DMS79 (cell line): ENCODE measurements at regions not wholly inside any gene's neighbourhood (a gene's known extent, or its start where the extent isn't known, plus 50 kb on each side); places are given as distances from the start of the nearest gene placed in this dataset.
A peak's percentile ranks its signal among the peaks of the same experiment; 100 is the strongest.

ENCODE experiments used
- DNase-seq: peaks from one replicate; lab custom pipeline; 2025; lab: John Stamatoyannopoulos, UW

DNA sequence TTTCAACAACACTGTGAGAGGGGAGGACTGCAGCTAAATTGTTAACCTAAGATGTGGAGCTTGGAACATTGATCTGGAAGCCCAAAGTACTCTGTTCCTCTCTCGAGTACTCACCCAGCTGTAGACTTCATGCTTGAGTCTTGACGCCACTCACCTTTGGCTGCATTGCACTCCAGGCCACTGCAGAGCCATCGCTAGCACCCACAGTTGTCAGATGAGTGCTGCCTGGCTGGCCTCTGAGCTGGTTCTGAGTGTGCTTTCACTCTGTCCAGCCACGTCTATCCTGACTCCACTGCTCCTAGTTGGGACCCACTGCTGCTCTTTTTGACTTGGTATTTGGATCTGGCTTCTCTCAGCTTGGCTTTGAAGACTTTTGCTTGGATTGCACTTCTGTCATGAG, 552.1 kb downstream of the DCDC2C start:
- DNase-seq, result no peak

DNA sequence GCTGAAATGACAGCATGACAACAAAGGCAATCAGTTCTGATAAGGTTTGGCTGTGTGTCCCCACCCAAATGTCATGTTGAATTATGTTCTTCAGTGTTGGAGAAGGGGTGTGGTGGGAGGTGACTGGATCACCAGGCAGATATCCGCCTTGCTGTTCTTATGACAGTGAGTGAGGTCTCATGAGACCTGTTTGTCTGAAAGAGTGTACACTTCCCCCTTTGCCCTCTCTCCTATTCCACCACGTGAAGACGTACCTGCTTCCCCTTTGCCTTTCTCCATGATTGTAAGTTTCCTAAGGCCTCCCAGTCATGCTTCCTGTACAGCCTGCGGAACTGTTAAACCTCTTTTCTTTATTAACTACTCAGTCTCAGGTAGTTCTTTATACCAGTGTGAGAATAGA, 553.0 kb downstream of the DCDC2C start:
- no peak for DNase-seq

DNA sequence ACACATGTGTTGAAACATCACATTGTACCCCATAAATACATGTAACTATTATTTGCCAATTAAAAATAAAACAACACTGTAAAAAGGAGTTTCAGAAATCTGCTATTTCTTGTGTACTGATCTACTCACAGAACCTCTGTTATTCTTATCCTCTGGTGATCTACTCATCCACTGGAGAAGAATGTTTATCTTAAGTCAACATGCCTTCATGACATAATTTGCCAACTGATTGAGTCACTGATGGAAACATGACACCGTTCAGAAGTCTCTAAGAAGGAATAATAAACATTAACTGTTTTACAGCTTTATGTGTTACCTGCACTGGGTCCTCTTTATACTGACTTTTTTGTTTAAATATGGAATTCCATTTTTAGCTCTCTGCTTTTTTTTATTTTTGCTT, 555.2 kb downstream of the DCDC2C start:
- DNase-seq, result no peak

DNA sequence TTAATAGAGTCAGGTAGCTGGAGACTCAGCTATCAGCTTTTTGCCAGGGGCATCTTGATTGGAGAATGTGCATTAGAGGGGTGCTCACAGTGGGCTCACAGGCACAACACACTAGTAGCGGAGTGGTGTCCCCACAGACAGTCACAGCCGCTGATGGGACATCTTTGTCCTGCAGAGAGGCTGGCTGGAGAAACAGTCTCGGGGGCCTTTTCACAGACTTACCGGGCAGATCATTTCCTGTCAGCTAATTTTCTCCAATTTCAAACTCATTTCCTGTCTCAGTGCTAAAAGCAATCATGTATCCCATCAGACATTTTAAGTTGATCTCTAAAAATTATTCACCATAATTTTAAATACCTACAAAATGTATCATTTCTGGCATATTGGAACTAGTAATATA, 562.6 kb downstream of the DCDC2C start:
- DNase-seq, result no peak

DNA sequence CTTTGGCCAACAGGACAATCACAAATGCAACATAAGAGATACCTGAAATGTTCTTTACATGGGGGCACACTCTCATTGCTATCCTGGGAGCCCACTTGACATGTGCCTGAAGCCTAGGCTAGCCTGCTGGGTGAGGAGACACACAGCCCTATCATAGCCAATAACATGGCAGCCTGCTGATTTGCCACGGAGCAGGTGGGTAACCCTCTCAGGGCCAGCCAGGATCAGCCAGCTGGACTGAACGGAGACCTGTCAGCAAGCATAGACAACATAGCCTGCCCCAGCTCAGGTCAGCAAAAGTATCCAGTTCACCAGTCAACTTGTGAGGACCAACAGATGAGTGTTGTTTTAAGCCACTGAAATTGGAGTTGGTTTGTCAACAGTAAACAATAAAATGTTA, 566.5 kb downstream of the DCDC2C start:
- DNase-seq, result no peak

DNA sequence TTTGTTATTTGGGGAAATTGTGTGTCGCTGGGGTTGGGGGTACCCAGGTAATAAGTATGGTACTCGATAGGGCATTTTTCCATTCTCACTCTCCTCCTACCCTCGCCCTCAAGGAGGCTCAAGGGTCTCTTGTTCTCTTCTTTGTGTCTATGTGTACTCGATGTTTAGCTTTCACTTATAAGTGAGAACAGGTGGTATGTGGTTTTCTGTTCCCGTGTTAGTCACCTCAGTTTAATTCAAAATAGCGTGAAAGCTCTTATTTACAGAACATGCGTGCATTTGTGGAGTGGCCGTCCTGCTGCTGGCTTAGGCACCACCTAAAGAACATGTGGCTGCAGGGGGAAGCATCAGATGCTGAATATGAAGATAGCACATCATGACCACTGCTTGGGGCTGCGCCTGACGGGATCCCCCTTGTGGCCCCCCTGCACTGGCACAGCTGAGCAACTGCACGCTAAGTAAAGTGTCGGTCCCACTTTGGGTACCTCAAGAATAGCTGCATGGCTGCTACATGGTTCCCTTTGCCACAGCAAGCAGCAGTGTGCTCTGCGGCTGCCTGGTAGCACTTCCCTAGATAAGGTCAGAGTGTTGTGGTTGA, 569.0 kb downstream of the DCDC2C start:
- peak; percentile 96 for DNase-seq

DNA sequence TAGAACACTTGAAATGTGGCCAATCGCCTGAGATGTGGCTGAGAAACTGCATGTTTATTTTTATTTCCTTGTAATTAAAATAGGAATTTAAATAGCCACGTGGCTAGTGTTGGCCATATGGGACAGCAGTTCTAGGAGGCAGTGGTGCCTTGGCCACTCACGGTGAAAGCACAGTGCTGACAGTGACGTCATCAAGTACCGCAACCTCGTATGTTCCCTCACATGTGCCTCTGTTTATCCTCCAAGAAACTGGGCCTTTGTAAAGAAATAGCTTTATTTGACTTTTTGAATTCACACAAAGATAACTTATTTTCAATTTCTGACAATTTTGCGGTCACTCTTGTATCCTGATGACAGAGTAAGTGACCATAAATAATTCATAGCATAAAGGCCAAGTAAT, 575.0 kb downstream of the DCDC2C start:
- DNase-seq, result no peak

DNA sequence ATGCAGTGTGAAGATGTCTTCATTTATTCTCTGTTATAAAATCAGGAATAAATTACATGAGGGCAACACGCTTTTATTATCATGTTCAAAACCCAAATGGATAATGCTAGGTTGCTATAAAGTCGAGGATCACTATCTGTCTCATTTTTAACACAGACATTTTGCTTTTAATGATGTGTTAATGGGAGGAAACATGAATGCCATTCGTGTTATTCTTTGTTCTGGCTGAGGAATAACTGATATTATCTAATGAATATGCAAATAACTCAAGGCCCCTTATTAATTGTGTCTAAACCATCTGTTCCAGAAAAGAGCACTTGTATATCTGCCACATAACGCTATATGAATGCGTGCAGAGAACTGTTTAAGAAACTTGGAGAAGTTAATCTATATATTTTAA, 576.1 kb downstream of the DCDC2C start:
- no peak for DNase-seq

DNA sequence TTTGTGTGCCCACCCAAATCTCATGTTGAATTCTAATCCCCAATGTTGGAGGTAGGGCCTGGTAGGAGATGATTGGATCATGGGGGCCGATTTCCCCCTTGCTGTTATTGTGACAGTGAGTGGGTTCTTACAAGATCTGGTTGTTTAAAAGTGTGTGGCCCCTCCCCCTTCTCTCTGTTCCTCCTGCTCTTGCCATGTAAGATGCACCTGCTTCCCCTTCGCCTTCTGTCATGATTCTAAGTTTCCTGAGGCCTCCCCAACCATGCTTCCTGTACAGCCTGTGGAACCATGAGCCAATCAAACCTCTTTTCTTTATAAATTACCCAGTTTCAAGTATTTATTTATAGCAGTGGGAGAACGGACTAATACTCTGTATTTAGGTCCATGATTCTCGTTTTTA, 588.1 kb downstream of the DCDC2C start:
- DNase-seq, result no peak

DNA sequence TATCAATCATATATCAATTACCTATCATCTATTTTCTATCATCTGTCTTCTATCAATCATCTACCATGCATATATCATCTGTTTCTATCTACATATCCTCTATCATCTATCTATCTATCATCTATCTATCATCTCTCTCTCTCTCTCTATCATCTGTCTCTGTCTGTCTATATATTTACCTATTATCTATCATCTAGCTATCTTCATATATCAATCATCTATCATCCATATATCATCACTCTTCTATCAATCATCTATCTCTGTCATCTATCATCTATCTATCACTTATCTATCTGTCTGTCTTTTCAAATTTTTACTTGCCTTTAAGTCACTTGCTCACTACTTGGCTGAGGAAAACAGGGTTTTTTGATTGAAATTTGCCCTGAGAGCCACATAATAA, 592.3 kb downstream of the DCDC2C start:
- DNase-seq, result no peak

DNA sequence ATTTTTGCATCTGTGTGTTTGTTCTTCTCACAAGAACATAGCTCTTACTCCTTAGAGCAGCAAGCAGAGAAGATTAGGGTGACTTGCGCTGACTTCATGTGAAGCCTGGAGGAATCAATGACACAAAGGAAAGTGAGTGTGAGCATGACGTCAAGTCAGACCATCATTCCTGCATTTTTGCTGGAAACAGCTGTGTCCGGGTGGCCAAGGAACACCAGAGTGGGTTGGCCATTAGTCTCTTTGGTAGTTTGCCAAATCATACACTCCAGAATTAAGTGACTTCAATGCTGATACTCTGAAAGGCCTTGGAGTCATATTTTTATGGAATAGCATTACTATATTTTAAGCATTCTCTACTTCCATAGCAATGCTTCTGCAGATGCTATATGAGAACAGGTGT, 597.2 kb downstream of the DCDC2C start:
- DNase-seq, result no peak

DNA sequence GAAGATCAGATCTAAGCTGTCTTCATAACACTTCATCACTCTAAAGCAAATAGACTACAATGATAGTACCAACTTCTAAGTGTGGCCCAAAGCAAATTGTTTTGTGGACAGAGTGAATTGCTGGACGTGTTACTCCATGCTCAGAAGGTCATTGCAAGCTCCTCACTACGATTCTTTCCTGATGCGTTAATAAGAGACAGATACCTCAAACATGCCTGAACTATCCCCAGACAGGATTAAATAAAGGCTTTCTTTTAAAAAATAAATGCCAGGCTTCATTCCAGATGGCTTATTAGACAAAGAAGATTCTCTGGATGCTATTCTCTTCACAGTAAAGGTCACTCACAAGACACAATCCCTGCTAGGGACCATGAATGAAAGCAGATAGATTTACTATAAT, 621.2 kb downstream of the DCDC2C start:
- DNase-seq, result no peak

DNA sequence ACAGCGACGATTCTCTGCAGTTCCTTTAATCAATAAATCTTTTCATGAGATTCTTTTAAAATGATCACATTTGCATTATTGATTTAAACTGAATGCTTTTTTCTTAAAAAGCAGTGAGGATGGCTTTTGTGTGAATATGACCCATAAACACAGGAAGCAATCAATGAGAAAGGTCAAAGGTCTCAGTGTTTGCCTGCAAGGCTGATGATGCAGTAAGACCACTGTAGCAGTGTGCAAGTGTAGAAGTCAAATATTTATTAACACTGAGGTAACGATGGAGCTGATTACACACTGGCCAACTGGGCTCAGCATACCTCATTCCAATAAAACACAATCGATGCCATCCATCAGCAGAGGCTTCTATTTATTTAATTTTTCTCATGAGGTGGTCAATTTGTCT, 633.5 kb downstream of the DCDC2C start:
- DNase-seq, result no peak

DNA sequence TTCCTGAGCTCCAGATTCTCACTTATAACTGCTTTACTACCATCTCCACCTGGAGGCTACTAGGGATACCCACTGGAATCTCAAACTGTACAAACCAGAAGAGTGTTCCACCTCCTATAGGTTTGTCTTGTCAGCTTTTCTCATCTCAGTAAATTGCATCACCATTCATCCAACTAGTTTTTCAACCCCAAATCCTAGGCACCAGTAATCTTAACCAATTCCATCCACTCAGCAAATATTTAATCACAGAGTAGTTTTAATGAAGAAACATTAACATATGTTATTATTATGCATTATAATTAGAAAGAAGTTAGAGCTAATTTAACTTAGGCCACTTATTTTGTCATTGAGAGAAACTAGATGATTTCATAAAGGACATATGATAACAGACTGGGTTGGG, 635.0 kb downstream of the DCDC2C start:
- no peak for DNase-seq

DNA sequence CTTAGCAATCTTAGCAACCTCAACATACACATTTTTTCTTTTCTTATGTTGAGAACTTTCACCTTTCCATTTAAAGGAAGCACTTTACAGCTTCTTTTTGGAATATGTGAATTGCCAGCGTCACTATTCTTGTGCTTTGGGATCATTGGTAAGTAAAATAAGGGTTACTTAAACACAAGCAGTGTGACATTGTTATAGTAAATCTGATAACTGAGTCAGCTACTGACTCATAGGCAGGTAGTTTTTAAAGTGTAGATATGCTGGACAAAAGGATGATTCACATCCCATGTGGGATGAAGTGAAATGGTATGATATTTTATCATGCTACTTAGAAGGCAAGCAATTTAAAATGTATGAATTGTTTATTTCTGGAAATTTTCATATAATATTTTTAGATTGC, 637.2 kb downstream of the DCDC2C start:
- DNase-seq, result no peak

DNA sequence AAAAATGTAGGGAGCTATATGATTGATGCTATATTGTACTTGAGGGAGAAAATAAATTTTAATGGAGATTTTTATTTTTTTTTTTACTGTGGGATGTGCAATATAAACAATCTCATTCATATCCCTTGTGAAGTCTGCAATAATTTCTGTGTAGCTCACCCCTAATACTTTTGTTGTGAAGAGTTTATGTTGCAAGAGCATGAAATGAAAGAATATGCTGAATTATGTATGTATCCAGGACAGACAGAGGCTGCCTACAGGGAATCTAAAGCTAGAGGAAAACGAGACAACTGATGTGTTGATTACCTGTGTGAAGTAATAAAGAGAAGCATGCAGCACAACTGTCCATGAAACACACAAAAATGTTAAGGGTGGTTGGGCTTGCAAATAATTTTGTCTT, 643.3 kb downstream of the DCDC2C start:
- no peak for DNase-seq

DNA sequence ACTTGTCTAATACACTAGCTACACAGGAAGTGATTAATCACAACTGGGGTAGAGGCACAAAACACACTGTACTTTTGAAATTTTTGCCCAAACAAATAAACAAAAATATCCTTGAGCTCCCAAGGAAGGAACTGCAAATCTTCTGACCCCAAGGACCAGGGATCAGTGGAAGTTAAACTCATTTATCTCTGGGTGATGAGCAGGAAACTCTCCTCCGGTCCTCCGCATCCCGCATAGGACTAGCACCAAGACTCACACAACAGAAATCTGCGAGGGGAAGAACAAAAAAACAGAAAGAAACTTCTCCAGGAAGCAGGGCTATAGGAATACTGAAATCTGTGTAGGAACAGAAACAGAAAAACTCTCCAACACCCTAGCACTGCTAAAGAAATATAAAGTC, 650.3 kb downstream of the DCDC2C start:
- no peak for DNase-seq

DNA sequence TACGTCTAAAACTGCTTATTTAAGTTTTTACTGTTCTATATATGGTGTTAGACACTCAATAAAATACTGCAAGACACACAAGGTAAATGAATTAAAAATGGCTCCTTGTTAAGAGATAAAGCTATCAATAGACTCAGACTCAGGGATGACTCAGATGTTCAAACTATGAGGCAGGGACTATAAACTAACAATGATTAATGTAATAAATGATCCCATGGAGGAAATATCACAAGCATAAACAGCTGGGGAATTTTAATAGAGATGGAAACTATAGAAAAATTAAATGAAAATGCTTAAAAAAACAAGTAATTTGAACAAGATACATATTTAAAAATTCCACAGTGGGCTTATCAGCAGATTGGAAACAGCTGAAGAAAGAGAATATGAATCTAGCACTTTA, 650.8 kb downstream of the DCDC2C start:
- no peak for DNase-seq

DNA sequence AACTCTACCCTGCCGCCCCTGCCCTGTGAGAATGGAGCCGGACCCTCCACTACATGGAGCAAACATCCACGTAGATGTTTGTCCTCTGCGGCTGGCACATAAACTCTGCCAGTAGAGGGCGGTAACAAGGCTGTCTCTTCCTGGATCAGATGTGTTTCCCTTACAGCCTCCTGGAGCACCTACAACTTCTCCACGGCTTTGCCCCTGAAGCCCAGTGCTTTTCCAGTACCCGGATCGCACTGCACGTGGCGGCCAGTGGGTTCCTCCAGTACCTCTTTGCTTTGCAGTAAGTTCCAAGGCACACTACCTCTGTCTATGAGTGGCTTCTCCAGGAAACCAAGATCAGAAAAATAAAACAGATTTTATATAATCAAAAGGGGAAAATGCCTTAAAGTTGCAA, 651.3 kb downstream of the DCDC2C start:
- no peak for DNase-seq

DNA sequence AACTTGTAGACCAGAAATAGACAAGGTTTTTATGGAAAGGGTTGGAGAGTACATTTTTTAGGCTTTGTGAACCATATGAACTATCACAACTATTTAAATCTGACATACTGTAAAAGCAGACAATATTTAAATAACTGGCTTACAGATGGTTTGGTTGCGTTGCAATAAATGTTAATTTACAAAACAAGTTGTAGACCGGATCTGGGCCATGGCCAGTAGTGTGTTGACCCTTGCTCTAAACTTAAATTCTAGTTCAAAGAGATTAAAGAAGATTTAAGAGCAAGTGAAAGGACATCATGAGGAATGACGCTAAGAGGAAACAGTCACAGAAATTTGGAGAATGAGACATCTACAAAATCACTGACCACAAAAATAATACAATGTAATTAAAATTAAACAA, 652.7 kb downstream of the DCDC2C start:
- DNase-seq, result no peak

DNA sequence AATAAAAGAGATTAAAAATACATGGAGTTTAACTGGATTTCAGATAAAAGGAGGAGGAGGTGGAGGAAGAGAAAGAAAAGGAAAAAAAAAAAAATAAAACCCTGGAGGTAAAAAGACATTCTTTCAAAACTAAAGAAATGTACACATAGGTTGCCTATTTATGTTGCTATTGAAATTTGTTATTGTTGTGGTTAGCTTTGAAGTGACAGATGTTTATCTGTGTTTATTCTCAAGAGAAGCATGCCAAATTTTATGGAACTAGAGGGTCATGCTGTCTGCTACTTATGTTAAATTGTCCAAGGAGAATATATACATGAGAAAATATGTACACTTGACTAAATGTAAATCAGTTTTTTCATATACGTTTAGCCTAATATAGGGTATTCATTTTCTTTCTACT, 653.2 kb downstream of the DCDC2C start:
- DNase-seq, result no peak

DNA sequence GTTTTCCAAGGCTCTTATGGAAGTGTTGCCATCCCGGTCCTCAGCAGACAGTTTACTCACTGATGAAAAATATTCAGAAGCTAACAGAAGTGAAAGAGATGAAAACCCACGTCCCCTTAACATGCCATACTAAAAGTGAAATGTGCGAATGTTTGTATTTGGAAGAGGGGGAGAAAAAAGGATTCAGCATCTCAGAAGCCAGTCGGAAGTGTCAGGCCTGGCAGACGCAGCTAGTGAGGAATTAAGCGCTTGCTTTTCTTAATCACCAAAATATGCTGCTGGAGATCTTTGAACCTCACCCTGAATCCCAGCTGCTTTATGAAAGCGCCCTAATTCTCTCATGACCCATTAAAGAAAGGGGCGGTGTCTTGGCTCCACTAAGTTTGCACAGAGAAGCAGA, 653.7 kb downstream of the DCDC2C start:
- no peak for DNase-seq

DNA sequence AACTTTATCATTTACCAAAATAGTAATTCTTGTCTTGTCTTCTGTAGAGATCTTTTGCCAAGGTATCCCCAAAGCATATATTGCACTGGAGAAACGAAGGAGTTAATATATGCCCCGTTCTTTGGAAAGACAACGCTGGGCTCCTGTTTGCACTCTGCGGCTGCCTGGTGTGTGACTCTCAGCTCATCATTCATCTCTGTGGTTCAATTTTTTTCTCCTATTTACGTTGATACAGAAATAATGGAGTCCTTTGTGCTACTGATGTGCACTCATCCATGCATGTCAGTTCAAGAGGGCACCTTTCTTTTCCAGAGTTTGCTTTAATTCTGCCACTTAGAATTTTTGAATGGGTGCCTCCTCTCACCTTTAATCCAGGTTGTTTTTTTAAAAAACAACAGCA, 655.5 kb downstream of the DCDC2C start:
- DNase-seq, result peak; percentile 38

DNA sequence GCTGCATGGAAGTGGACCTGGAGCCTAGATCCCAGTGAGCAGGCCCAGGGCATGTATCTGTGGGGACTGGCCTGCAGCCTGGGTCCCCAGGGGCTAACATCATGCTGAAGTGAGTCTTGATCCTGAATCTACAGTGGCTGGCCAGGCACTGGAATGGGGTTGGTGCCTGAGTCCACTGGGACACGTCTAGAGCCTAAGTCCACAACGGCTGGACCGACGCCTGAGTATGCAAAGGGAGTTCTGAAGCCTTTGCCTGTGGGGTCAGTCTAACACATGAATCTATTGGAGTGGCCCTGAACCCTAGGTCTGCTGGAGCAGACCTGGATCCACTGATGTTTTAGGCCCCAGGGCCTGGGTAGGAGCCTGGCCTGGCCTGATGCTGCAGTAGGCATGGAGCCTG, 665.5 kb downstream of the DCDC2C start:
- no peak for DNase-seq

DNA sequence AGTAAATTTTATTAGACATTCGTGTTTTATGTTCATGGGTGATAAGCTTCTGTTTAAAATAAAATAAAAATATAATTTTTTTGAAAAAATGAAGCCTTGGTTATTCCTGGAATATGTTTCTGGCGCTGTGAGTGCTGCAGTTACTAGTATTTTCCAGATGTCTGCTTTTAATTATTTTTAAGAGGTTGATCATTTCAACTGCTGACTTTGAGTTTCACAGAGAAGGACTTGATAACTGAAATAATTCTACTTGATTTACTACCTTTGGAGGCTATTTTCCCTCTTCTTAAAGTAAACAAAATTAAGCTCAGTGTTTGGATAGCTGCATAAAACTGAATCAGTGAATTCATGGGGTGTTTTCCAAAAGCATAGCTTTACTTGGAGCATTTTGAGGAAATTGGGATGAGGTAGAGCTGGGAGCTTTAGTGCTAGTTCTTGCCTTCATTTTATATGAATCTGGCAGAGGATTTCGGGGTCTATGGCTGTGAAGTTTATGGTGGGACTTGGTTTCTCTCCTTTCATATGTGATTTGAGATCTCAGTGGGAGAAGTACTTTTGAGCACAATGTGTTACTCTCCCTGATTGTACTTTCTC, 666.5 kb downstream of the DCDC2C start:
- DNase-seq, result no peak
